RWPE1 (cell line): ENCODE measurements at regions not wholly inside any gene's neighbourhood (a gene's known extent, or its start where the extent isn't known, plus 50 kb on each side); places are given as distances from the start of the nearest gene placed in this dataset.

Experiments
- CTCF ChIA-PET: fragments of 350-600 bp; sonication (Branson Sonifier 250); formaldehyde crosslinking; extraction: SDS; loops from one replicate; lab custom pipeline; 2021; lab: Yijun Ruan, JAX
- POLR2A ChIA-PET: fragments of 400-600 bp; formaldehyde crosslinking; extraction: SDS; loops from one replicate; lab custom pipeline; 2020; ENCODE audit warnings: antibody characterized with exemption; ENCODE audit not compliant: low non-redundant PET; lab: Yijun Ruan, JAX
- DNase-seq: peaks from one replicate; pipeline ENCODE4 v3.0.0; 2012; ENCODE audit warnings: low spot score
- H3K27ac ChIP-seq: fragments of 450-650 bp; 2 replicates; pipeline ENCODE4 v1.5.1; 2017
- CTCF ChIP-seq: fragments of 450-650 bp; conservative IDR thresholded peaks from 2 replicates; pipeline ENCODE4 v1.5.1; 2017; ENCODE audit warnings: low read depth, mild to moderate bottlenecking

- no peak for DNase-seq
- POLR2A ChIA-PET = no interaction called here
- CTCF ChIA-PET = interaction anchor here (0.8 to 1.1 kb wide), 2 partner anchors 12 to 255 kb away, joined by 3 to 6 read pairs; partner anchors contain the start of gene NECTIN1
- no peak for TF ChIP-seq CTCF
- no peak overlapping the region for H3K27ac ChIP-seq
Observed at GRCh38 chr11:119983816-119984215, 154.1 kb downstream of the TRIM29 start.

- DNase-seq = no peak
- CTCF ChIA-PET = interaction anchor here (0.5 to 1.1 kb wide), 3 partner anchors 12 to 598 kb away, joined by 3 to 6 read pairs (median 5); partner anchors contain the start of gene NECTIN1
- H3K27ac ChIP-seq = no peak overlapping the region
- POLR2A ChIA-PET = no interaction called here
- no peak for TF ChIP-seq CTCF
Observed at GRCh38 chr11:119983240-119983732, 154.6 kb downstream of the TRIM29 start.

GRCh38 chr11:119982517-119983239 lies 155.2 kb downstream of the TRIM29 start:
- no peak overlapping the region for H3K27ac ChIP-seq
- DNase-seq = no peak
- POLR2A ChIA-PET = no interaction called here
- CTCF ChIA-PET = interaction anchor here (0.5 kb wide), 1 partner anchor 597 kb away, joined by 5 read pairs; no protein-coding TSS in a partner anchor
- TF ChIP-seq CTCF = no peak

- no peak overlapping the region for H3K27ac ChIP-seq
- ChIA-PET POLR2A (no interaction called here), CTCF (no interaction called here)
- TF ChIP-seq CTCF = no peak
- DNase-seq = no peak
Observed at GRCh38 chr11:119980431-119980830, 157.5 kb downstream of the TRIM29 start.

GRCh38 chr11:119979701-119980100 lies 158.2 kb downstream of the TRIM29 start:
- no peak overlapping the region for H3K27ac ChIP-seq
- CTCF ChIA-PET = no interaction called here
- no peak for TF ChIP-seq CTCF
- POLR2A ChIA-PET = no interaction called here
- DNase-seq = no peak

- POLR2A ChIA-PET = no interaction called here
- CTCF ChIA-PET = interaction anchor here (0.7 kb wide), 1 partner anchor 170 kb away, joined by 3 read pairs; no protein-coding TSS in a partner anchor
- no peak for DNase-seq
- H3K27ac ChIP-seq = no peak overlapping the region
- no peak for TF ChIP-seq CTCF
Observed at GRCh38 chr11:119978696-119979095, 159.2 kb downstream of the TRIM29 start.
